ENCODE measurements at regions not wholly inside any gene's neighbourhood (a gene's known extent, or its start where the extent isn't known, plus 50 kb on each side); places are given as distances from the start of the nearest gene placed in this dataset.

DNA sequence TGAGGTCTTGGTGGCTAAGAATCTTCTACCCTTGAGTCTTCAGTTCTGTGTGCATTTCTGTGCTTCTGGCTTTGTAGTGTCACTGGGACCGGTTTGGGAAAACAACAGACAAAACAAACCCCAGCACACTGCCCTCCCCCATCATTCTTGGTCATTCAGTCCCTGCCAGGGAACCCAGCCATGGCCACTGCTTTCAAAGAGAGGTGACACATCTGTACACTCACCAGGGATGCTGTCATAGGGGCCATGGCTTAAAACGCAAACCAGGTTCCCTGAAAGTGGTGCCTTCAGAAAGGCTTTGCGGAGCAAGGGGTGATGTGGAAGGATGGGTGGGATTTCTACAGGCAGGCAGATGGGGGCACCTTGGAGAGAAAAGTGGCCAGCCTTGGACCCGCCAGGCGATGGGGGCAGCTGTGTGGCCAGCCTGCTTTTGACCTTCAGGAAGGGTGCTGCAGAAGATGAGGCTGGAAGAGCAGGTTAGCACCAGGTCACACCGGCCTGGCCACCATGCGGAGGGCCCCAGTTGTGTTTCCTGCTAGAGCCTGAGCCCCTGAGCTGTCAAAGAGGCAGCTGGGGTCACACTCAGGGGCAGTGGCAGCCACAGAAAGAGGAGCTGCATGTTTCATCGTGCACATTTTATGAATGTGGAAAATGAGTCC, 101.3 kb downstream of the INHBB start:
- no peak overlapping the region for H3K4me3 ChIP-seq (ENCODE audit: low read depth, poor library complexity, severe bottlenecking)
- intact Hi-C loops (cut with DNase I; ENCODE audit: low total_unique reads), result loop anchor here (10.0 kb wide), 1 partner anchor 102 kb away; the partner anchor contains the start of gene INHBB
- TF ChIP-seq POLR2A (IDR thresholded peaks at IDR 0.05), result no peak
- TF ChIP-seq, protein P1, sequence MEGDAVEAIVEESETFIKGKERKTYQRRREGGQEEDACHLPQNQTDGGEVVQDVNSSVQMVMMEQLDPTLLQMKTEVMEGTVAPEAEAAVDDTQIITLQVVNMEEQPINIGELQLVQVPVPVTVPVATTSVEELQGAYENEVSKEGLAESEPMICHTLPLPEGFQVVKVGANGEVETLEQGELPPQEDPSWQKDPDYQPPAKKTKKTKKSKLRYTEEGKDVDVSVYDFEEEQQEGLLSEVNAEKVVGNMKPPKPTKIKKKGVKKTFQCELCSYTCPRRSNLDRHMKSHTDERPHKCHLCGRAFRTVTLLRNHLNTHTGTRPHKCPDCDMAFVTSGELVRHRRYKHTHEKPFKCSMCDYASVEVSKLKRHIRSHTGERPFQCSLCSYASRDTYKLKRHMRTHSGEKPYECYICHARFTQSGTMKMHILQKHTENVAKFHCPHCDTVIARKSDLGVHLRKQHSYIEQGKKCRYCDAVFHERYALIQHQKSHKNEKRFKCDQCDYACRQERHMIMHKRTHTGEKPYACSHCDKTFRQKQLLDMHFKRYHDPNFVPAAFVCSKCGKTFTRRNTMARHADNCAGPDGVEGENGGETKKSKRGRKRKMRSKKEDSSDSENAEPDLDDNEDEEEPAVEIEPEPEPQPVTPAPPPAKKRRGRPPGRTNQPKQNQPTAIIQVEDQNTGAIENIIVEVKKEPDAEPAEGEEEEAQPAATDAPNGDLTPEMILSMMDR (IDR thresholded peaks at IDR 0.05), result no peak
- WGBS, 2 donors, result 85 to 90% methylated on average over 8 of the region's 8 CpGs
- DNase-seq (ENCODE audit: low spot score in 2 of 2), result peak in 1 of 2 donors; percentile 79

DNA sequence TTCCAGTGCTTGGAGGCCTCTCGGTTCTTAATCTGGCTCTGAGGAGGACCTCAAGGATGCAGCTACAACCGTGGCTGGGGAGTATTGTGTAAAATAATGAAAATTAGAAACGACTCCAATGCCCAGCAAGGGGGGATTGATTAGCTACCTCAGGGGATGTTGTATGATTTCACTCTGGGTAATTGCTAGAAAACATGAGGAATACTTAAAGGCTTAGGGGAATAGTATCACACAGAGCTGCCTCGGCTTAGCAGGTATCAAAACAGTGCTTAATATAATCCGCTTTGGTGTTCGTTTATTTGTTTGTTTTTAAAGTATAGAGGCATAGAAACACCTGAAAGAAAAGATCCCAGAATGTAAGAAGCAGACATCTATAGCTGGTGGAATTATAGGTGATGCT, 102.5 kb downstream of the INHBB start:
- no peak for TF ChIP-seq POLR2A (IDR thresholded peaks at IDR 0.05)
- H3K4me3 ChIP-seq (ENCODE audit: low read depth, poor library complexity, severe bottlenecking), result no peak overlapping the region
- no peak for DNase-seq (ENCODE audit: low spot score in 2 of 2)
- intact Hi-C loops (cut with DNase I; ENCODE audit: low total_unique reads), result loop anchor here (10.0 kb wide), 1 partner anchor 104 kb away; the partner anchor contains the start of gene INHBB
- WGBS, 2 donors, result 86 to 89% methylated on average over 6 of the region's 6 CpGs

DNA sequence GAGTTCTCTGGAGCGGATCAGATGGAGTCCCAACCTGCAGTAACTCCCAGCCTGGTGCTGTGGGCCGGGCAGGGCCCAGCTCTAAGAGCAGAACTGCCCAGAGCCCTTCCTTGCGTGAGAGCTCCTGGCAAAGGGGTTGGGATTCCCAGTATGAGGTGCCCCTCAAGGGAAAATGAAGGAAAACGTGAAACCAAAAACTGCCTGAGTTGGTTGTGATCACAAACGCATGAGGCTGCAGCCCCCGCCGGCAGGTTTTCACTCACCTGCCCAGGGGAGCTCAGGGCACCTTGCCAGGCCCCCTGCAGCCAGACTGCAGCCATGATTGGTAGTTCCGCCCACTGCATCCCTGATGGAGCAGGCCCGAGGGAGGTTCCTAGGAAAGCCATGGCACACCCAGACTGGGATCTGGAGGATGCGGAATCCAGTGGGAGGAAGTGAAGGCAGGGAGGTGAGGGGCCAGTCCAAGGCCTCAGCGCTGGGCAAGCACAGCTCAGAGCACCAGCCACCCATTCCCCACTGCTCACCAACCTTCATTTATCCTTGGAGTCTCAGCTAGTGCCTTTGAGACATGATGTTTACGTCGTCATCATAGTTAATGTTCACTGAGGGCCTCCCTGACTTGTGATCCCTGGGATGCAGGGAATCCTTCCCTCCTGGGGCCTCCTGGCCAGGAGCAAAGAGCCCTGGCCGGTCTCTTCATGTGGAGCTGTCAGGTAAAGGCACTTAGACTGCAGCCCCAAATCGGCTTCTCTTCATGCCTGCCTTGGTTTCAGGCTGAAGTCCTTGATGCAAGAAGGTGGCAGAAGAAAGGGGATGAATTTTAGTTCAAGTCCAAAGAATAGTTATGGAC, 103.2 kb downstream of the INHBB start:
- no peak for TF ChIP-seq POLR2A (IDR thresholded peaks at IDR 0.05)
- TF ChIP-seq, protein P1 (IDR thresholded peaks at IDR 0.05), result no peak
- intact Hi-C loops (cut with DNase I; ENCODE audit: low total_unique reads), result loop anchor here (10.0 kb wide), 1 partner anchor 104 kb away; the partner anchor contains the start of gene INHBB
- H3K4me3 ChIP-seq (ENCODE audit: low read depth, poor library complexity, severe bottlenecking), result no peak overlapping the region
- DNase-seq (ENCODE audit: low spot score in 2 of 2), result no peak
- WGBS, 2 donors, result 86 to 87% methylated on average over 15 of the region's 15 CpGs

DNA sequence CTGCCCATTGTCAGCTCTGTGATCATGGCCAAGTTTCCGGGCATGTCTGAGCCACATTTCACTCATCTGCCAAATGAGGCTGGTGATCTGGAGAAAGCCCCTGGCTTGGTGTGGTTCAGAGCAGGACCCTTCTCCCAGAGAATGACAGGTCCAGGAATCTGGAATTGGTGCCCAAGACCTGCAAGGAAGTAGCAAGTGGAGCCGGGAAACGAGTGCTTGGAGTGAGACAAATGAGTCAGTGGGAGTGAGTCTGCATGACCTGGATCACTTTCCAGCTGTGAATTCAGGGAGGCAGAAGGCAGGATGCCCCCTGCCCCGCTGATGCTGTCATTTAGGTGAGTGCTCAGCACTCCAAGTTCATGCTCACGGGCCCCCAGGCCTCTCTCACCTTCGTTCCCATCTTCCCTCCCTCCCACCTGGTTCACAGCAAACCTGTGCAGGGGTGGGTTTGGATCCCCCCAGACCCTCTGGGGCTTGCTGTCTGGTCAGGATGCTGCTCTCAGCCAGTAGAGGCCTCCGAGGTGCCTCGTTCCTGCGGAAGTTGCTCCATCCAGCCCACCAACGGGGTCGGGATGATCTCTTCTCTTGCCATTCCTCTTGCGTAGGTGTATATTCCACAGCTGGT, 104.4 kb downstream of the INHBB start:
- intact Hi-C loops (cut with DNase I; ENCODE audit: low total_unique reads), result no loop called here
- DNase-seq (ENCODE audit: low spot score in 2 of 2), result no peak
- no peak for TF ChIP-seq POLR2A (IDR thresholded peaks at IDR 0.05)
- TF ChIP-seq, protein P1 (IDR thresholded peaks at IDR 0.05), result no peak
- 86 to 88% methylated on average over 12 of the region's 12 CpGs for WGBS, 2 donors
- no peak overlapping the region for H3K4me3 ChIP-seq (ENCODE audit: low read depth, poor library complexity, severe bottlenecking)

DNA sequence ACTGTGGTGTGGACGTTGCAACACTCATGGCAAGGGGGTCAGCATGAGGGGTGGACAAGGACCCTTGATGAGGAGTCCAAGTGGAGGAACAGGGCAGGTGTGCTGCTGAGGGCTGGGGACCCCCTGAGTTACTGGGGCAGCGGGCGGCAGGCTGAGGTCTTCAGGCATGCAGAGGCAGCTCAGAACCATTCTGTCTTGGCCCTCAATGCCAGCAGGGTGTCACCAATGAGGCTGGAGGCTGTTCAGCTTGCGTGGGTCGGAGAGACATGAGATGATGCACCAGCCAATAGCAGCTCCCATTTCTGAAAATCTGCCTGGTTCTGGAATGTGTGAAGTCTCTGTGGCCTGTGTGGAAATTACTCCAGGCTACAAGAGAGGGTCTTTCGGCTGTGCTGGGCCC, 105.4 kb downstream of the INHBB start:
- H3K4me3 ChIP-seq (ENCODE audit: low read depth, poor library complexity, severe bottlenecking), result no peak overlapping the region
- intact Hi-C loops (cut with DNase I; ENCODE audit: low total_unique reads), result no loop called here
- 70 to 87% methylated on average over 6 of the region's 6 CpGs for WGBS, 2 donors
- TF ChIP-seq, protein P1 (IDR thresholded peaks at IDR 0.05), result no peak
- no peak for TF ChIP-seq POLR2A (IDR thresholded peaks at IDR 0.05)
- no peak for DNase-seq (ENCODE audit: low spot score in 2 of 2)

DNA sequence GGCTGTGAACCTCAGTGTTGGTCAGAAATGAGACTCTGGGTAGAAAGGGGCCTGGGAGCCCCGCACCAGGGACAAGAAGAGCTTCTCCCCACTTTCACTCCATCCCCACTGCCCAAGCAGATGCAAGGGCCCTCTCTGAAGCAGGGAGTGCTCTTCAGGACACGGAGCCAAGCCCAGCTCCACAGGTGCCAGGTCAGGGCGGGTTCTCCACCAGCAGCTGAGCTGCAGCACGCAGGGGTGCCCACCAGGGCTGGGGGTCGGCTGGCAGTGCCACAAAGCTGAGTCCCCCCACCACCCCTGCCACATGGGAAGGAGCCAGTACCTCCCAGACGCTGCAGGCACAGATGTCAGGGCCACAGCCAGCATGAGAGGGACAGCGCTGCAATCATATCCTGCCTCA, 106.2 kb downstream of the INHBB start:
- 78 to 89% methylated on average over 5 to 7 of the region's 7 CpGs for WGBS, 2 donors
- H3K4me3 ChIP-seq (ENCODE audit: low read depth, poor library complexity, severe bottlenecking), result no peak overlapping the region
- TF ChIP-seq, protein P1 (IDR thresholded peaks at IDR 0.05), result no peak
- TF ChIP-seq POLR2A (IDR thresholded peaks at IDR 0.05), result no peak
- DNase-seq (ENCODE audit: low spot score in 2 of 2), result no peak
- intact Hi-C loops (cut with DNase I; ENCODE audit: low total_unique reads), result no loop called here
